IMR-90 (cell line): ENCODE measurements at regions not wholly inside any gene's neighbourhood (a gene's known extent, or its start where the extent isn't known, plus 50 kb on each side); places are given as distances from the start of the nearest gene placed in this dataset.

ENCODE experiments used
- ATAC-seq: fragments of 200-7000 bp; cut with Tn5 transposase; 2 replicates; pipeline ENCODE4 v1.9.1; 2020; ENCODE audit warnings: low read depth, mild to moderate bottlenecking, moderate library complexity
- BruUV-seq: library from RNA; stranded (reverse); fragments of 400-500 nt; replicated peaks from 2 replicates; lab custom pipeline; 2021; lab: Mats Ljungman, UMichigan
- CTCF ChIA-PET: fragments of 300-600 bp; formaldehyde crosslinking; extraction: SDS; loops from one replicate; lab custom pipeline; 2021; ENCODE audit warnings: antibody characterized with exemption; lab: Yijun Ruan, JAX
- POLR2A ChIA-PET: fragments of 300-600 bp; sonication (Branson Sonifier 250); formaldehyde crosslinking; loops from one replicate; lab custom pipeline; 2022; ENCODE audit warnings: antibody characterized with exemption; ENCODE audit not compliant: unreplicated experiment; lab: Charles Lee
- DNase-seq: peaks from one replicate; pipeline ENCODE4 v3.0.0; 2013
- H2AFZ ChIP-seq: replicated peaks from 2 replicates; pipeline ENCODE3; 2013; ENCODE audit warnings: low read length, mild to moderate bottlenecking; ENCODE audit not compliant: poor library complexity
- H2AK5ac ChIP-seq: 2 replicates; pipeline ENCODE4 v1.6.1; 2013; ENCODE audit warnings: low read depth, low read length, inconsistent platforms
- H2AK9ac ChIP-seq: replicated peaks from 2 replicates; pipeline ENCODE3; 2013; ENCODE audit warnings: mild to moderate bottlenecking, low read depth, low read length, moderate library complexity; ENCODE audit not compliant: poor library complexity
- H2BK120ac ChIP-seq: 2 replicates; pipeline ENCODE4 v1.6.1; 2013; ENCODE audit warnings: low read depth, low read length, inconsistent platforms
- H2BK15ac ChIP-seq: 3 replicates; pipeline ENCODE4 v1.6.1; 2013; ENCODE audit warnings: low read depth, low read length, inconsistent platforms
- H2BK20ac ChIP-seq: 2 replicates; pipeline ENCODE4 v1.6.1; 2013; ENCODE audit warnings: low read depth, mild to moderate bottlenecking, inconsistent platforms, low read length, moderate library complexity
- H2BK5ac ChIP-seq: 2 replicates; pipeline ENCODE4 v1.6.1; 2013; ENCODE audit warnings: mild to moderate bottlenecking, low read depth, low read length, inconsistent platforms; ENCODE audit not compliant: poor library complexity, severe bottlenecking
- H3K14ac ChIP-seq: replicated peaks from 2 replicates; pipeline ENCODE4 v1.6.1; 2013; ENCODE audit warnings: low read depth, low read length, inconsistent platforms
- H3K18ac ChIP-seq: 2 replicates; pipeline ENCODE4 v1.6.1; 2013; ENCODE audit warnings: low read depth, low read length, control low read depth
- H3K23ac ChIP-seq: 2 replicates; pipeline ENCODE4 v1.6.1; 2013; ENCODE audit warnings: low read depth, low read length, inconsistent platforms
- H3K27ac ChIP-seq: 2 replicates; pipeline ENCODE4 v1.5.1; 2013; ENCODE audit warnings: mild to moderate bottlenecking, control low read depth, low read length; ENCODE audit not compliant: insufficient read depth
- H3K27me3 ChIP-seq: 2 replicates; pipeline ENCODE4 v1.6.1; 2013; ENCODE audit warnings: low read length; ENCODE audit not compliant: control insufficient read depth, insufficient read depth
- H3K36me3 ChIP-seq: 2 replicates; pipeline ENCODE4 v1.6.1; 2013; ENCODE audit warnings: low read length, mixed read lengths; ENCODE audit not compliant: control insufficient read depth, insufficient read depth
- H3K4ac ChIP-seq: 2 replicates; pipeline ENCODE4 v1.6.1; 2013; ENCODE audit warnings: low read depth, low read length, inconsistent platforms
- H3K4me1 ChIP-seq: 2 replicates; pipeline ENCODE4 v1.6.1; 2013; ENCODE audit warnings: low read length, mixed read lengths; ENCODE audit not compliant: control insufficient read depth, insufficient read depth
- H3K4me2 ChIP-seq: 2 replicates; pipeline ENCODE4 v1.6.1; 2013; ENCODE audit warnings: low read depth, mild to moderate bottlenecking, control low read depth, low read length, moderate library complexity
- H3K4me3 ChIP-seq: 2 replicates; pipeline ENCODE4 v1.5.1; 2013; ENCODE audit warnings: low read depth, mild to moderate bottlenecking, control low read depth, low read length, moderate library complexity; ENCODE audit not compliant: insufficient read depth
- H3K56ac ChIP-seq: 2 replicates; pipeline ENCODE4 v1.6.1; 2013; ENCODE audit warnings: low read length, inconsistent platforms; ENCODE audit not compliant: insufficient read depth; ENCODE audit errors: extremely low read depth
- H3K79me1 ChIP-seq, 2 experiments: 2 replicates each; pipeline ENCODE4 v1.6.1; 2013; ENCODE audit warnings: low read length in 2 of 2, inconsistent platforms in 1 of 2, low read depth in 1 of 2
- H3K9ac ChIP-seq: 2 replicates; pipeline ENCODE4 v1.6.1; 2013; ENCODE audit warnings: low read depth, low read length, control low read depth
- H3K9me1 ChIP-seq: 2 replicates; pipeline ENCODE4 v1.6.1; 2013; ENCODE audit warnings: low read length, inconsistent platforms; ENCODE audit not compliant: insufficient read depth
- H3K9me3 ChIP-seq: 2 replicates; pipeline ENCODE4 v1.6.1; 2013; ENCODE audit warnings: low read length; ENCODE audit not compliant: control insufficient read depth, insufficient read depth
- H4K20me1 ChIP-seq: 2 replicates; pipeline ENCODE4 v1.6.1; 2013; ENCODE audit warnings: low read length, inconsistent platforms; ENCODE audit not compliant: insufficient read depth
- H4K5ac ChIP-seq: 2 replicates; pipeline ENCODE4 v1.6.1; 2013; ENCODE audit warnings: mild to moderate bottlenecking, low read depth, low read length, control low read depth
- H4K8ac ChIP-seq, 2 experiments: 2 replicates each; pipeline ENCODE4 v1.6.1; 2013; ENCODE audit warnings: low read depth in 2 of 2, low read length in 2 of 2, control low read depth in 1 of 2, inconsistent platforms in 1 of 2
- H4K91ac ChIP-seq: 2 replicates; pipeline ENCODE4 v1.6.1; 2013; ENCODE audit warnings: low read depth, low read length, inconsistent platforms; ENCODE audit not compliant: insufficient read depth
- BHLHE40 ChIP-seq: fragments of 150-350 bp; IDR thresholded peaks from 2 replicates; pipeline ENCODE4 v1.6.1; 2016; ENCODE audit warnings: mild to moderate bottlenecking, low read depth, low read length
- CHD1 ChIP-seq: IDR thresholded peaks from 2 replicates; pipeline ENCODE4 v1.6.1; 2012; ENCODE audit warnings: low read depth, low read length, improper control_type of control experiment
- MAFK ChIP-seq: IDR thresholded peaks from 2 replicates; pipeline ENCODE4 v1.6.1; 2012; ENCODE audit warnings: low read depth, low read length, improper control_type of control experiment
- MXI1 ChIP-seq: IDR thresholded peaks from 2 replicates; pipeline ENCODE4 v1.6.1; 2012; ENCODE audit warnings: low read depth, mild to moderate bottlenecking, low read length, moderate library complexity, borderline replicate concordance
- SMC3 ChIP-seq: fragments of 150-350 bp; IDR thresholded peaks from 2 replicates; pipeline ENCODE4 v1.6.1; 2016; ENCODE audit warnings: low read depth, mild to moderate bottlenecking, antibody characterized with exemption, low read length, moderate library complexity
- WGBS, 2 experiments: methylation state at CpG; one replicate each; pipeline versions ENCODE4 v1.1.5 to v1.1.7; 2013; ENCODE audit warnings: missing lambda C conversion rate in 2 of 2; ENCODE audit not compliant: insufficient read length in 1 of 2; ENCODE audit errors: extremely low coverage in 2 of 2; 5-methylcytosine and 5-hydroxymethylcytosine counted together
- dilution Hi-C: fragments of 300-500 bp; cut with HindIII; formaldehyde crosslinking; loops from one replicate; pipeline ENCODE4 v1.14.3; 2018; ENCODE audit warnings: low sequenced_read_pairs; ENCODE audit not compliant: unreplicated experiment
- in situ Hi-C: fragments of 300-500 bp; cut with MboI; formaldehyde crosslinking; loops from 3 replicates; pipeline ENCODE4 v1.14.3; 2019; ENCODE audit warnings: low sequenced_read_pairs, inconsistent platforms, mixed read lengths
- intact Hi-C: fragments of 100-400 bp; cut with micrococcal nuclease; formaldehyde crosslinking; loops from 2 replicates; pipeline ENCODE4 v1.10.0; 2022

- Histone ChIP-seq H3K27ac (no peak overlapping the region), H4K20me1 (no peaks in the 10 kb centered on the region), H3K23ac (no peak overlapping the region), H3K4me1 (no peaks in the 10 kb centered on the region), H4K91ac (no peak overlapping the region), H2AK5ac (no peak overlapping the region), H2AFZ (no peak overlapping the region), H3K9me3 (no peaks in the 10 kb centered on the region), H3K4me2 (no peak overlapping the region), H2BK15ac (no peak overlapping the region), H3K9ac (no peak overlapping the region), H2BK20ac (no peak overlapping the region), H2BK5ac (no peak overlapping the region), H3K4me3 (no peak overlapping the region), H3K9me1 (no peaks in the 10 kb centered on the region), H4K8ac (no peak overlapping the region), H3K14ac (no peak overlapping the region), H3K36me3 (no peaks in the 10 kb centered on the region), H3K79me1 (no peaks in the 10 kb centered on the region), H3K4ac (no peak overlapping the region), H2BK120ac (no peak overlapping the region), H3K56ac (no peak overlapping the region), H4K5ac (no peak overlapping the region), H3K18ac (no peak overlapping the region), H2AK9ac (no peak overlapping the region), H3K27me3 (no peaks in the 10 kb centered on the region)
- intact Hi-C loops (no loop called here), dilution Hi-C loops (no loop called here), in situ Hi-C loops (no loop called here)
- DNase-seq, result no peak
- no CpG with 5 or more reads among the region's 2 CpGs for WGBS, 2 experiments
- POLR2A ChIA-PET, result no interaction called here
- no peak for ATAC-seq
- CTCF ChIA-PET, result no interaction called here
- no TSS peak for BruUV-seq
- TF ChIP-seq CHD1 (no peak), MXI1 (no peak), MAFK (no peak), SMC3 (no peak), BHLHE40 (no peak)
These were observed 102.6 kb upstream of the EPHA6 start for GRCh38 chr3:96711816-96712215.
